SK-N-SH treated with all-trans-retinoic acid at 6 μM for 48 hours (cell line): ENCODE measurements at regions not wholly inside any gene's neighbourhood (a gene's known extent, or its start where the extent isn't known, plus 50 kb on each side); places are given as distances from the start of the nearest gene placed in this dataset.

Source experiments
- ATAC-seq: fragments of 200-7000 bp; cut with Tn5 transposase; 3 replicates; pipeline ENCODE4 v1.9.1; 2020; ENCODE audit warnings: mild to moderate bottlenecking, moderate library complexity
- ARNTL ChIP-seq: fragments of 450-650 bp; formaldehyde crosslinking; IDR thresholded peaks from 2 replicates; pipeline ENCODE4 v1.5.0; 2020; ENCODE audit warnings: low read depth, mild to moderate bottlenecking, moderate library complexity, borderline replicate concordance
- BACH2 ChIP-seq: fragments of 250-450 bp; sonication (Bioruptor Pico); IDR thresholded peaks from 2 replicates; pipeline ENCODE4 v1.9.0; 2021; ENCODE audit warnings: mild to moderate bottlenecking, borderline replicate concordance
- CREB5 ChIP-seq: fragments of 250-450 bp; sonication (Bioruptor Pico); IDR thresholded peaks from 2 replicates; pipeline ENCODE4 v1.5.1; 2020; ENCODE audit warnings: low read depth, mild to moderate bottlenecking, moderate library complexity
- CSDC2 ChIP-seq: fragments of 250-450 bp; sonication (Bioruptor Pico); IDR thresholded peaks from 2 replicates; pipeline ENCODE4 v1.5.0; 2020; ENCODE audit warnings: mild to moderate bottlenecking, moderate library complexity
- GLIS3 ChIP-seq: fragments of 250-450 bp; sonication (Bioruptor Pico); IDR thresholded peaks from 2 replicates; pipeline ENCODE4 v1.5.0; 2020; ENCODE audit warnings: mild to moderate bottlenecking, moderate library complexity
- ISL1 ChIP-seq: fragments of 250-450 bp; sonication (Bioruptor Pico); IDR thresholded peaks from 2 replicates; pipeline ENCODE4 v2.1.2; 2022; ENCODE audit warnings: mild to moderate bottlenecking, moderate library complexity
- OSR1 ChIP-seq: fragments of 250-450 bp; sonication (Bioruptor Pico); IDR thresholded peaks from 2 replicates; pipeline ENCODE4 v1.8.0; 2022; ENCODE audit warnings: moderate library complexity, mild to moderate bottlenecking, inconsistent platforms
- PATZ1 ChIP-seq: fragments of 250-450 bp; sonication (Bioruptor Pico); IDR thresholded peaks from 2 replicates; pipeline ENCODE4 v1.8.0; 2020; ENCODE audit warnings: mild to moderate bottlenecking, moderate library complexity, borderline replicate concordance
- POU6F1 ChIP-seq: fragments of 250-450 bp; sonication (Bioruptor Pico); IDR thresholded peaks from 2 replicates; pipeline ENCODE4 v1.8.0; 2021; ENCODE audit warnings: low read depth, mild to moderate bottlenecking, moderate library complexity, borderline replicate concordance
- PPARA ChIP-seq: fragments of 250-450 bp; sonication (Bioruptor Pico); IDR thresholded peaks from 2 replicates; pipeline ENCODE4 v1.5.0; 2020; ENCODE audit warnings: mild to moderate bottlenecking, borderline replicate concordance
- RARB ChIP-seq: fragments of 250-450 bp; sonication (Bioruptor Pico); IDR thresholded peaks from 2 replicates; pipeline ENCODE4 v1.8.0; 2021; ENCODE audit warnings: mild to moderate bottlenecking, moderate library complexity
- SNAI2 ChIP-seq: fragments of 250-450 bp; sonication (Bioruptor Pico); IDR thresholded peaks from 2 replicates; pipeline ENCODE4 v1.5.0; 2020; ENCODE audit warnings: mild to moderate bottlenecking, moderate library complexity
- TCF4 ChIP-seq: fragments of 250-450 bp; sonication (Bioruptor Pico); IDR thresholded peaks from 2 replicates; pipeline ENCODE4 v1.8.0; 2021; ENCODE audit warnings: mild to moderate bottlenecking, moderate library complexity, borderline replicate concordance
- TOX ChIP-seq: fragments of 250-450 bp; sonication (Bioruptor Pico); IDR thresholded peaks from 2 replicates; pipeline ENCODE4 v1.8.0; 2021; ENCODE audit warnings: mild to moderate bottlenecking, moderate library complexity, borderline replicate concordance
- ZFP3 ChIP-seq: fragments of 250-450 bp; sonication (Bioruptor Pico); IDR thresholded peaks from 2 replicates; pipeline ENCODE4 v1.5.0; 2020; ENCODE audit warnings: mild to moderate bottlenecking, moderate library complexity
- ZNF565 ChIP-seq: fragments of 450-650 bp; formaldehyde crosslinking; conservative IDR thresholded peaks from 2 replicates; pipeline ENCODE4 v1.5.0; 2020; ENCODE audit warnings: low read depth, mild to moderate bottlenecking, moderate library complexity
- ZNF70 ChIP-seq: fragments of 450-650 bp; formaldehyde crosslinking; IDR thresholded peaks from 2 replicates; pipeline ENCODE4 v1.5.0; 2020; ENCODE audit warnings: mild to moderate bottlenecking, moderate library complexity
- ZNF8 ChIP-seq: fragments of 450-650 bp; formaldehyde crosslinking; IDR thresholded peaks from 2 replicates; pipeline ENCODE4 v1.5.0; 2020; ENCODE audit warnings: mild to moderate bottlenecking, moderate library complexity
- TF ChIP-seq, protein P1 (sequence below): fragments of 250-450 bp; sonication (Bioruptor Pico); IDR thresholded peaks from 2 replicates; pipeline ENCODE4 v1.5.1; 2021; ENCODE audit warnings: mild to moderate bottlenecking, moderate library complexity
- TF ChIP-seq, protein P2 (sequence below): fragments of 250-450 bp; sonication (Bioruptor Pico); IDR thresholded peaks from 2 replicates; pipeline ENCODE4 v1.5.0; 2020; ENCODE audit warnings: mild to moderate bottlenecking, moderate library complexity

- no peak for ATAC-seq
- TF ChIP-seq, protein P1, sequence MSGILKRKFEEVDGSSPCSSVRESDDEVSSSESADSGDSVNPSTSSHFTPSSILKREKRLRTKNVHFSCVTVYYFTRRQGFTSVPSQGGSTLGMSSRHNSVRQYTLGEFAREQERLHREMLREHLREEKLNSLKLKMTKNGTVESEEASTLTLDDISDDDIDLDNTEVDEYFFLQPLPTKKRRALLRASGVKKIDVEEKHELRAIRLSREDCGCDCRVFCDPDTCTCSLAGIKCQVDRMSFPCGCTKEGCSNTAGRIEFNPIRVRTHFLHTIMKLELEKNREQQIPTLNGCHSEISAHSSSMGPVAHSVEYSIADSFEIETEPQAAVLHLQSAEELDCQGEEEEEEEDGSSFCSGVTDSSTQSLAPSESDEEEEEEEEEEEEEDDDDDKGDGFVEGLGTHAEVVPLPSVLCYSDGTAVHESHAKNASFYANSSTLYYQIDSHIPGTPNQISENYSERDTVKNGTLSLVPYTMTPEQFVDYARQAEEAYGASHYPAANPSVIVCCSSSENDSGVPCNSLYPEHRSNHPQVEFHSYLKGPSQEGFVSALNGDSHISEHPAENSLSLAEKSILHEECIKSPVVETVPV (CRISPR knock-in tag), result no peak
- TF ChIP-seq RARB (CRISPR knock-in tag) (no peak), CSDC2 (CRISPR knock-in tag) (no peak), OSR1 (CRISPR knock-in tag) (no peak), TOX (no peak), PATZ1 (CRISPR knock-in tag) (no peak), ZNF70 (CRISPR knock-in tag) (no peak), ZNF565 (CRISPR knock-in tag) (no peak), CREB5 (CRISPR knock-in tag) (no peak), ZNF8 (no peak)
- TF ChIP-seq, protein P2, sequence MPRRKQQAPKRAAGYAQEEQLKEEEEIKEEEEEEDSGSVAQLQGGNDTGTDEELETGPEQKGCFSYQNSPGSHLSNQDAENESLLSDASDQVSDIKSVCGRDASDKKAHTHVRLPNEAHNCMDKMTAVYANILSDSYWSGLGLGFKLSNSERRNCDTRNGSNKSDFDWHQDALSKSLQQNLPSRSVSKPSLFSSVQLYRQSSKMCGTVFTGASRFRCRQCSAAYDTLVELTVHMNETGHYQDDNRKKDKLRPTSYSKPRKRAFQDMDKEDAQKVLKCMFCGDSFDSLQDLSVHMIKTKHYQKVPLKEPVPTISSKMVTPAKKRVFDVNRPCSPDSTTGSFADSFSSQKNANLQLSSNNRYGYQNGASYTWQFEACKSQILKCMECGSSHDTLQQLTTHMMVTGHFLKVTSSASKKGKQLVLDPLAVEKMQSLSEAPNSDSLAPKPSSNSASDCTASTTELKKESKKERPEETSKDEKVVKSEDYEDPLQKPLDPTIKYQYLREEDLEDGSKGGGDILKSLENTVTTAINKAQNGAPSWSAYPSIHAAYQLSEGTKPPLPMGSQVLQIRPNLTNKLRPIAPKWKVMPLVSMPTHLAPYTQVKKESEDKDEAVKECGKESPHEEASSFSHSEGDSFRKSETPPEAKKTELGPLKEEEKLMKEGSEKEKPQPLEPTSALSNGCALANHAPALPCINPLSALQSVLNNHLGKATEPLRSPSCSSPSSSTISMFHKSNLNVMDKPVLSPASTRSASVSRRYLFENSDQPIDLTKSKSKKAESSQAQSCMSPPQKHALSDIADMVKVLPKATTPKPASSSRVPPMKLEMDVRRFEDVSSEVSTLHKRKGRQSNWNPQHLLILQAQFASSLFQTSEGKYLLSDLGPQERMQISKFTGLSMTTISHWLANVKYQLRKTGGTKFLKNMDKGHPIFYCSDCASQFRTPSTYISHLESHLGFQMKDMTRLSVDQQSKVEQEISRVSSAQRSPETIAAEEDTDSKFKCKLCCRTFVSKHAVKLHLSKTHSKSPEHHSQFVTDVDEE, result no peak
Observed at GRCh38 chr6:95693108-95693507, 115.8 kb downstream of the MANEA start.

DNA sequence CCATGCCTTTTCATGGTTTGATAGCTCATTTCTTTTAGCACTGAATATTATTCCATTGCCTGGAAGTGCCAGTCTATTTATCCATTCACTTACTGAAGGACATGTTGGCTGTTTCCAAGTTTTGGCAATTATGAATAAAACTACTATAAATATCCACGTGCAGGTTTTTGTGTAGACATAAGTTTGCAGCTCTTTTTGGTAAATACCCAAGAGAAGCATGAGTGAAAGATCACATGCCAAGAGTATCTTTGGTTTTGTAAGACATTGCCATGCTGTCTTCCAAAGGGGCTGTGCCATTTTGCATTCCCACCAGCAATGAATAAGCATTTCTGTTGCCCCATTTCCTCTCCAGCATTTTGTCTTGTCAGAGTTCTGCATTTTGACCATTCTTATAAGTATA lies 120.9 kb downstream of the MANEA start:
- TF ChIP-seq ZNF70 (CRISPR knock-in tag) (no peak), PPARA (CRISPR knock-in tag) (no peak), POU6F1 (CRISPR knock-in tag) (no peak), TOX (no peak), TCF4 (CRISPR knock-in tag) (no peak), ISL1 (CRISPR knock-in tag) (no peak), GLIS3 (CRISPR knock-in tag) (no peak), PATZ1 (CRISPR knock-in tag) (no peak), BACH2 (CRISPR knock-in tag) (no peak), SNAI2 (CRISPR knock-in tag) (no peak), ZFP3 (CRISPR knock-in tag) (no peak), OSR1 (CRISPR knock-in tag) (no peak), CREB5 (CRISPR knock-in tag) (no peak), ARNTL (no peak), RARB (CRISPR knock-in tag) (no peak)
- TF ChIP-seq, protein P1 (CRISPR knock-in tag), result no peak
- TF ChIP-seq, protein P2, result no peak
- ATAC-seq, result no peak
